ENCODE measurements at regions not wholly inside any gene's neighbourhood (a gene's known extent, or its start where the extent isn't known, plus 50 kb on each side); places are given as distances from the start of the nearest gene placed in this dataset.

- Histone ChIP-seq H3K4me3 (ENCODE audit: low read length) (no peak overlapping the region), H2AFZ (ENCODE audit: low read depth, low read length) (no peak overlapping the region), H3K27me3 (ENCODE audit: low read depth, low read length) (no peaks in the 10 kb centered on the region), H3K36me3 (replicated peaks; ENCODE audit: low read depth, low read length) (no peaks in the 10 kb centered on the region), H3K27ac (ENCODE audit: low read length) (no peak overlapping the region), H3K79me2 (ENCODE audit: low read length) (no peaks in the 10 kb centered on the region), H3K9me3 (ENCODE audit: insufficient read depth, low read length) (no peaks in the 10 kb centered on the region), H3K4me2 (ENCODE audit: low read length) (no peak overlapping the region), H3K4me1 (ENCODE audit: low read length) (peaks cover 5% of the 10 kb centered on the region; the same call in 1 of the 2 replicates), H4K20me1 (ENCODE audit: insufficient read depth, low read length) (no peaks in the 10 kb centered on the region), H3K9ac (ENCODE audit: low read length) (no peak overlapping the region)
- no peak for TF ChIP-seq EZH2phosphoT487 (IDR thresholded peaks at IDR 0.05; ENCODE audit: low read depth)
- no peak for TF ChIP-seq CTCF (IDR thresholded peaks at IDR 0.05; ENCODE audit: low read depth, low read length)
Measured at GRCh38 chr18:53911200-53911599, 313.3 kb downstream of the MBD2 start.

DNA sequence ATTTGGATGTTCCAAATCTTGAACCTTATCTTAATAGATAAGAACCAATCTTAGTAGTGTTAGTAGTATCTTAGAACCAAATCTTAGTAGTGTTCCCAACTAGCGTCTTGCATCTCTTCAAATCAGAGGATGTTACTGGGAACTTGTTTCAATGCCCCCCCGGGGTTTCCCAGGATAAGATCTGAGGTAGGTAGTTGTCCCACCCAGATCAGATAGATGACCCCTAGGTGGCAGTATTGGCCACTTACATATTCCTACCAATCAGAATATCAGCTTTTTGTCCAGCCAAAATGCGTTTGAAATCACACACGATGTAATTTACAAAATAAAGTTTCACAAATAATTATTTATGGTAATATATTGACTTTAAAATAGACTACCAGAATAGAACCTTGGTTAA, 314.8 kb downstream of the MBD2 start:
- Histone ChIP-seq H2AFZ (ENCODE audit: low read depth, low read length) (no peak overlapping the region), H3K27ac (ENCODE audit: low read length) (no peak overlapping the region), H3K4me3 (ENCODE audit: low read length) (no peak overlapping the region), H3K4me2 (ENCODE audit: low read length) (no peak overlapping the region), H3K9me3 (ENCODE audit: insufficient read depth, low read length) (no peaks in the 10 kb centered on the region), H3K36me3 (replicated peaks; ENCODE audit: low read depth, low read length) (no peaks in the 10 kb centered on the region), H3K27me3 (ENCODE audit: low read depth, low read length) (no peaks in the 10 kb centered on the region), H3K9ac (ENCODE audit: low read length) (no peak overlapping the region), H3K4me1 (ENCODE audit: low read length) (peaks cover 5% of the 10 kb centered on the region; the same call in 1 of the 2 replicates), H3K79me2 (ENCODE audit: low read length) (no peaks in the 10 kb centered on the region), H4K20me1 (ENCODE audit: insufficient read depth, low read length) (no peaks in the 10 kb centered on the region)
- TF ChIP-seq CTCF (IDR thresholded peaks at IDR 0.05; ENCODE audit: low read depth, low read length) (peak; percentile 98), EZH2phosphoT487 (IDR thresholded peaks at IDR 0.05; ENCODE audit: low read depth) (no peak)

- Histone ChIP-seq H3K4me3 (ENCODE audit: low read length) (no peak overlapping the region), H2AFZ (ENCODE audit: low read depth, low read length) (no peak overlapping the region), H3K27ac (ENCODE audit: low read length) (no peak overlapping the region), H3K4me1 (ENCODE audit: low read length) (peaks cover 5% of the 10 kb centered on the region; the same call in 1 of the 2 replicates), H3K36me3 (replicated peaks; ENCODE audit: low read depth, low read length) (no peaks in the 10 kb centered on the region), H3K9ac (ENCODE audit: low read length) (no peak overlapping the region), H3K79me2 (ENCODE audit: low read length) (no peaks in the 10 kb centered on the region), H3K4me2 (ENCODE audit: low read length) (no peak overlapping the region), H3K27me3 (ENCODE audit: low read depth, low read length) (no peaks in the 10 kb centered on the region), H3K9me3 (ENCODE audit: insufficient read depth, low read length) (no peaks in the 10 kb centered on the region), H4K20me1 (ENCODE audit: insufficient read depth, low read length) (no peaks in the 10 kb centered on the region)
- TF ChIP-seq CTCF (IDR thresholded peaks at IDR 0.05; ENCODE audit: low read depth, low read length) (no peak), EZH2phosphoT487 (IDR thresholded peaks at IDR 0.05; ENCODE audit: low read depth) (no peak)
Measured at GRCh38 chr18:53907921-53908320, 316.5 kb downstream of the MBD2 start.

DNA sequence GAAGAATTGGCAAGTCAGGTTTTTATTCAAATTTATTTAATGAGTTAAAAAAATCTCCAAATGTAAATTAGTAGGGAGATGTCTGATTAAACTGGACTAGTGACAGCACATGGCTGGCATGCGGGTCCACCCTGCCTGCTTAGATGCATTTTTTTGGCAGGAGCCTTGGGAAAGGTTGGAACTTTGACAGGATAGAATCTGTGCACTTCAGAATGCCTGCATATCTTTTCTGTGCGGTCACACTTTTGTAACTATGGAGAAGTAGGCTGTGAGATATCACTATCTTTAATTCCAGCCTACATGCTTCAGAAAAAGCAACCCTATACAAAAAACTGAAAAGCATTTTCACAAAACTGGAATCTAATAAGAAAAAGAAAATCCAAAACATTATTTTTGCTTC, 317.8 kb downstream of the MBD2 start:
- H3K9me3 ChIP-seq (ENCODE audit: insufficient read depth, low read length) = no peaks in the 10 kb centered on the region
- H3K27ac ChIP-seq (ENCODE audit: low read length) = no peak overlapping the region
- no peak overlapping the region for H2AFZ ChIP-seq (ENCODE audit: low read depth, low read length)
- no peaks in the 10 kb centered on the region for H3K79me2 ChIP-seq (ENCODE audit: low read length)
- H3K36me3 ChIP-seq (replicated peaks; ENCODE audit: low read depth, low read length) = no peaks in the 10 kb centered on the region
- H3K4me3 ChIP-seq (ENCODE audit: low read length) = no peak overlapping the region
- H3K27me3 ChIP-seq (ENCODE audit: low read depth, low read length) = no peaks in the 10 kb centered on the region
- H3K4me1 ChIP-seq (ENCODE audit: low read length) = peaks cover 5% of the 10 kb centered on the region; the same call in 1 of the 2 replicates
- no peak overlapping the region for H3K4me2 ChIP-seq (ENCODE audit: low read length)
- H3K9ac ChIP-seq (ENCODE audit: low read length) = no peak overlapping the region
- no peak for TF ChIP-seq CTCF (IDR thresholded peaks at IDR 0.05; ENCODE audit: low read depth, low read length)
- no peak for TF ChIP-seq EZH2phosphoT487 (IDR thresholded peaks at IDR 0.05; ENCODE audit: low read depth)
- H4K20me1 ChIP-seq (ENCODE audit: insufficient read depth, low read length) = no peaks in the 10 kb centered on the region
